ENCODE measurements at regions not wholly inside any gene's neighbourhood (a gene's known extent, or its start where the extent isn't known, plus 50 kb on each side); places are given as distances from the start of the nearest gene placed in this dataset.
A peak's percentile ranks its signal among the peaks of the same experiment; 100 is the strongest.

- FAIRE-seq (no peak), DNase-seq (no peak)
- H3K4me1 ChIP-seq (ENCODE audit: control insufficient read depth in 2 of 3, insufficient read depth in 2 of 3, low read depth in 1 of 3, low read length in 3 of 3): no peaks in the 10 kb centered on the region
- H3K36me3 ChIP-seq (ENCODE audit: control insufficient read depth in 2 of 3, insufficient read depth in 3 of 3, low read length in 3 of 3): no peaks in the 10 kb centered on the region
- no peak for TF ChIP-seq CTCF (IDR thresholded peaks at IDR 0.05; ENCODE audit: borderline replicate concordance, extremely low read depth, insufficient read depth)
- no peaks in the 10 kb centered on the region for H3K9me3 ChIP-seq (ENCODE audit: control insufficient read depth in 2 of 3, insufficient read depth in 1 of 3, low read length in 3 of 3)
- H3K27ac ChIP-seq (ENCODE audit: low read depth in 2 of 2, low read length in 2 of 2): no peak overlapping the region
- H3K9ac ChIP-seq (ENCODE audit: low read length in 3 of 3): no peak overlapping the region
- no peaks in the 10 kb centered on the region for H3K27me3 ChIP-seq (ENCODE audit: control insufficient read depth, insufficient read depth, low read length)
- intact Hi-C loops (cut with DNase I): no loop called here
- no peak overlapping the region for H3K4me3 ChIP-seq (ENCODE audit: low read length in 3 of 3)
These were observed 454.0 kb downstream of the FOXG1 start for GRCh38 chr14:29220566-29220965.

- Histone ChIP-seq H3K9me3 (ENCODE audit: control insufficient read depth in 2 of 3, insufficient read depth in 1 of 3, low read length in 3 of 3) (no peaks in the 10 kb centered on the region), H3K36me3 (ENCODE audit: control insufficient read depth in 2 of 3, insufficient read depth in 3 of 3, low read length in 3 of 3) (no peaks in the 10 kb centered on the region), H3K4me3 (ENCODE audit: low read length in 3 of 3) (no peak overlapping the region), H3K27me3 (ENCODE audit: control insufficient read depth, insufficient read depth, low read length) (no peaks in the 10 kb centered on the region), H3K9ac (ENCODE audit: low read length in 3 of 3) (no peak overlapping the region), H3K4me1 (ENCODE audit: control insufficient read depth in 2 of 3, insufficient read depth in 2 of 3, low read depth in 1 of 3, low read length in 3 of 3) (no peaks in the 10 kb centered on the region), H3K27ac (ENCODE audit: low read depth in 2 of 2, low read length in 2 of 2) (no peak overlapping the region)
- no peak for TF ChIP-seq CTCF (IDR thresholded peaks at IDR 0.05; ENCODE audit: borderline replicate concordance, extremely low read depth, insufficient read depth)
- DNase-seq (no peak), FAIRE-seq (no peak)
- intact Hi-C loops (cut with DNase I): no loop called here
These were observed 455.4 kb downstream of the FOXG1 start for GRCh38 chr14:29222006-29222405.

DNA sequence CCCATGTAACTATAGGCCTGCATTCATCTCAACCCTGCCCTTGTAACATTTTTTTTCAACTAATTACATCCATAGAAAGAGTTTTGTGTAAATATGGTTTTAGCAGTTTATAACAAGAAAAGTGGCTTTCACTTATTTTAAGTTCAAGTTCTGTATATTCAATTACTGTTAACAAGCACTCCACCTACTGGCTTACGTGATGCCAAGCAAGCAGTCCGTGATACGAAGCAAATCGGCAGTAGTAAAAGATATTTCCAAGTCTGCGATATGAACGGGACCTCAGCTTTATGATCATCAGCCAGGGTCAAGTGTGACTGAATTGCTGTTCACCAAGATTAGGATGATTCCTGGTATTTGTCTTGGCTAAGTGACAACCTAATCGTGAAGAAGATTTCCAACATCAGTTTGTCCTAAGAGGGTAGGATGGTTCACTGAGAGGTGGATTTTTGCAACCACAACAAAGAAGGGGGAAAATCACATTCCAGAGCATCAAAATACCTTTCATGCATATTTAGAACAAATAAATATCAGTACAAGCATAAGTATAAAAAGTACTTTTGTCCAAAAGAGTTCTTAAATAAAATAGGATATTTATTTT is 456.2 kb downstream of the FOXG1 start:
- no peak overlapping the region for H3K27ac ChIP-seq (ENCODE audit: low read depth in 2 of 2, low read length in 2 of 2)
- DNase-seq (peak in 4 of 5 donors; percentile 24 to 42 (median 27)), FAIRE-seq (no peak)
- H3K36me3 ChIP-seq (ENCODE audit: control insufficient read depth in 2 of 3, insufficient read depth in 3 of 3, low read length in 3 of 3): no peaks in the 10 kb centered on the region
- H3K9me3 ChIP-seq (ENCODE audit: control insufficient read depth in 2 of 3, insufficient read depth in 1 of 3, low read length in 3 of 3): no peaks in the 10 kb centered on the region
- H3K4me3 ChIP-seq (ENCODE audit: low read length in 3 of 3): no peak overlapping the region
- TF ChIP-seq CTCF (IDR thresholded peaks at IDR 0.05; ENCODE audit: borderline replicate concordance, extremely low read depth, insufficient read depth): peak; percentile 45
- H3K4me1 ChIP-seq (ENCODE audit: control insufficient read depth in 2 of 3, insufficient read depth in 2 of 3, low read depth in 1 of 3, low read length in 3 of 3): no peaks in the 10 kb centered on the region
- H3K9ac ChIP-seq (ENCODE audit: low read length in 3 of 3): no peak overlapping the region
- intact Hi-C loops (cut with DNase I): no loop called here
- no peaks in the 10 kb centered on the region for H3K27me3 ChIP-seq (ENCODE audit: control insufficient read depth, insufficient read depth, low read length)

- Histone ChIP-seq H3K36me3 (ENCODE audit: control insufficient read depth in 2 of 3, insufficient read depth in 3 of 3, low read length in 3 of 3) (no peaks in the 10 kb centered on the region), H3K9ac (ENCODE audit: low read length in 3 of 3) (no peak overlapping the region), H3K4me1 (ENCODE audit: control insufficient read depth in 2 of 3, insufficient read depth in 2 of 3, low read depth in 1 of 3, low read length in 3 of 3) (no peaks in the 10 kb centered on the region), H3K9me3 (ENCODE audit: control insufficient read depth in 2 of 3, insufficient read depth in 1 of 3, low read length in 3 of 3) (no peaks in the 10 kb centered on the region), H3K27ac (ENCODE audit: low read depth in 2 of 2, low read length in 2 of 2) (no peak overlapping the region), H3K4me3 (ENCODE audit: low read length in 3 of 3) (no peak overlapping the region), H3K27me3 (ENCODE audit: control insufficient read depth, insufficient read depth, low read length) (no peaks in the 10 kb centered on the region)
- TF ChIP-seq CTCF (IDR thresholded peaks at IDR 0.05; ENCODE audit: borderline replicate concordance, extremely low read depth, insufficient read depth): no peak
- FAIRE-seq (no peak), DNase-seq (no peak)
- intact Hi-C loops (cut with DNase I): no loop called here
These were observed 457.4 kb downstream of the FOXG1 start for GRCh38 chr14:29223947-29224346.
